ENCODE measurements at regions not wholly inside any gene's neighbourhood (a gene's known extent, or its start where the extent isn't known, plus 50 kb on each side); places are given as distances from the start of the nearest gene placed in this dataset.

DNA sequence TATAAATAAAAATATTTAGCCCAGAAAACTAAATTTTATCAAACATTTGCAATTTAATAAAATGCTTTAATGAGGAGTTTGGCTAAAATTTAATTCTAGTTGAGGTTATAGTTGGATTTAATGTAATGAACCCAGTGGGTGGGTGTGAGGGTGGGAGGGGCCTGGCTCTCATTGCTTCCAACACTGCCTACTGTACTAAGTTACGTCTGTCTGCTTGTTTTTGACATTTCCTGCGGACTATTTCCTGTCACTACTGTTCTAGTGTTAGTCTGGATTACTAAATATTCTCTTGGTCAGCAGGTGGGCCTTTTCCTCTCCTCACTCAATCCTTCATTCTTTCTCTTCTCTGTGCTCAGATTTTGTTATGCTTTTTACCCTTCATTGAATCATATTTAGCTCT, 82.5 kb upstream of the MAP3K7 start:
- no peak for DNase-seq (ENCODE audit: low spot score)
- TF ChIP-seq, protein P1, sequence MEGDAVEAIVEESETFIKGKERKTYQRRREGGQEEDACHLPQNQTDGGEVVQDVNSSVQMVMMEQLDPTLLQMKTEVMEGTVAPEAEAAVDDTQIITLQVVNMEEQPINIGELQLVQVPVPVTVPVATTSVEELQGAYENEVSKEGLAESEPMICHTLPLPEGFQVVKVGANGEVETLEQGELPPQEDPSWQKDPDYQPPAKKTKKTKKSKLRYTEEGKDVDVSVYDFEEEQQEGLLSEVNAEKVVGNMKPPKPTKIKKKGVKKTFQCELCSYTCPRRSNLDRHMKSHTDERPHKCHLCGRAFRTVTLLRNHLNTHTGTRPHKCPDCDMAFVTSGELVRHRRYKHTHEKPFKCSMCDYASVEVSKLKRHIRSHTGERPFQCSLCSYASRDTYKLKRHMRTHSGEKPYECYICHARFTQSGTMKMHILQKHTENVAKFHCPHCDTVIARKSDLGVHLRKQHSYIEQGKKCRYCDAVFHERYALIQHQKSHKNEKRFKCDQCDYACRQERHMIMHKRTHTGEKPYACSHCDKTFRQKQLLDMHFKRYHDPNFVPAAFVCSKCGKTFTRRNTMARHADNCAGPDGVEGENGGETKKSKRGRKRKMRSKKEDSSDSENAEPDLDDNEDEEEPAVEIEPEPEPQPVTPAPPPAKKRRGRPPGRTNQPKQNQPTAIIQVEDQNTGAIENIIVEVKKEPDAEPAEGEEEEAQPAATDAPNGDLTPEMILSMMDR (IDR thresholded peaks at IDR 0.05; ENCODE audit: extremely low read depth, insufficient read depth, missing control alignments) = no peak
- in situ Hi-C loops (cut with MboI; ENCODE audit: low pct_unique_long_range_greater_than_20kb, low sequenced_read_pairs, unreplicated experiment) = no loop called here

DNA sequence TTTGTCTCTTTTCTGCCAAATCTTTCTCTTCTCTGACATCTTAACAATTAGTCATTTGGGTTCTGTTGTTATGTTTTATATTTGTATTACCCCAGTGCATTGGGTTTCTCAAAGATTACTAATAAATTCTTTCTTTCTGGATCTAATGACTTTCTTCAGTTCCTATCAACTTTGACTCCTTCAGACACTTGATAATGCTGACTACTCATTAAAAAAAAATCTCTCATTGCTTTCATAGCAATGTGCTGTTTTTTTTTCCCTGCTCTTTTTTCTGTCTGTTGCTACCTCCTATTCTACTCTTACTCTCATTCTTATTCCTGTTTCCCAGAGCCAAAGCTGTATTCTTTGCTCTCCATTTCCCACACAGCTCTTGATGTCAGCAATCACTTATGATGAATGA, 81.3 kb upstream of the MAP3K7 start:
- no peak for DNase-seq (ENCODE audit: low spot score)
- TF ChIP-seq, protein P1 (IDR thresholded peaks at IDR 0.05; ENCODE audit: extremely low read depth, insufficient read depth, missing control alignments) = no peak
- in situ Hi-C loops (cut with MboI; ENCODE audit: low pct_unique_long_range_greater_than_20kb, low sequenced_read_pairs, unreplicated experiment) = no loop called here

DNA sequence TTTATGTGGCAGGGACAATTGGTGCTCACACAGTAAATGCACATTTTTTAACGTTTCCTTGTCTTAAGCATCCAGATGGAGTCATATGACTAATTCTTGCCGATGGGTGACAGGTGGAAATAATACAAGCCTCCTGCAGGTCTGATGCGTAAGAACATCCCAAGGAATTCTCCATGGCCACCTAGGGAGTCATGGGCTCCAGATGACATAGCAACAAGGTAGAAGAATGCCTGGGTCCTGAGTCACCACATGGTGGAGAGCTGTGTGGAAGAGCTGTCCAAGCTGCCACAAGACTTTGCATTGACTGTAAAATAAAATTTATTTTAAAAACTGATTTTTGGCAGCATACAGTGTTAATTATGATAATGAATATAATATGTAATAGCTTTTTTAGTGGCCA, 77.0 kb upstream of the MAP3K7 start:
- no peak for DNase-seq (ENCODE audit: low spot score)
- in situ Hi-C loops (cut with MboI; ENCODE audit: low pct_unique_long_range_greater_than_20kb, low sequenced_read_pairs, unreplicated experiment) = no loop called here
- TF ChIP-seq, protein P1 (IDR thresholded peaks at IDR 0.05; ENCODE audit: extremely low read depth, insufficient read depth, missing control alignments) = no peak

DNA sequence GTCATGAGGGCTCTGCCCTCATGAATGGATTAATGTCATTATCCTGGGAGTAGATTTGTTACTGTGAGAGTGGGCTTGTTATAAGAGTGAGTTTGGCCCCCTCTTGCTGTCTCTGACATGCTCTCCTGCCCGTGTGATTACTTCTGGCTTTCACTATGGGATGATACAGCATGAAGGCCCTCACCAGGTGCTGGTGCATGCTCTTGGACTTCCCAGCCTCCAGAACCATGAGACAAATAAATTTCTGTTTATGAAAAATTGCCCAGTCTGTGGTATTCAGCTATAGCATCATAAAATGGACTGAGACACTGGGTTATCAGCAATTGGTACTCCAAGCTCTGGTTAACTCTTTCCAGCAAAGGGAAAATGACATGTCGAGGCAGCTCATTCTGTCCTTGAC, 76.2 kb upstream of the MAP3K7 start:
- TF ChIP-seq, protein P1 (IDR thresholded peaks at IDR 0.05; ENCODE audit: extremely low read depth, insufficient read depth, missing control alignments) = no peak
- no peak for DNase-seq (ENCODE audit: low spot score)
- in situ Hi-C loops (cut with MboI; ENCODE audit: low pct_unique_long_range_greater_than_20kb, low sequenced_read_pairs, unreplicated experiment) = no loop called here

DNA sequence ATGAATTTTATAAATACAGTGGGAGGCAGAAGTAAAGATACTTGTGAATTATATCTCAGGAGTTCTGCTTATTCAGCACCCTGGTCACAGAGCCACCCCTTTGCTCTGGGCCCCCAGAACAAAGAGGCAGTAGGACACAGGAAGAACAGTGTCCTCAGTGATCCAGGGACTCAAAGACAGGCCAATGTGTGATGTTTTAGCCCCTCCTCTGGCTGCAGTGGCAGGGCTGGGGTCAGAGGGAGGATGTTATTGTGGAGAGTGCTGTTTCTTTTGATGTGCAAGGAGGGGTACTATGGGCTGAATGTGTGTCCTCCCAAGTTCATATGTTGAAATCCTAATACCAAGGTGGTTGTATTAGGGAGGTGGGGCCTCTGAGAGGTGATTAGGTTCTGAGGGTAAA, 74.1 kb upstream of the MAP3K7 start:
- DNase-seq (ENCODE audit: low spot score) = no peak
- TF ChIP-seq, protein P1 (IDR thresholded peaks at IDR 0.05; ENCODE audit: extremely low read depth, insufficient read depth, missing control alignments) = no peak
- in situ Hi-C loops (cut with MboI; ENCODE audit: low pct_unique_long_range_greater_than_20kb, low sequenced_read_pairs, unreplicated experiment) = no loop called here

DNA sequence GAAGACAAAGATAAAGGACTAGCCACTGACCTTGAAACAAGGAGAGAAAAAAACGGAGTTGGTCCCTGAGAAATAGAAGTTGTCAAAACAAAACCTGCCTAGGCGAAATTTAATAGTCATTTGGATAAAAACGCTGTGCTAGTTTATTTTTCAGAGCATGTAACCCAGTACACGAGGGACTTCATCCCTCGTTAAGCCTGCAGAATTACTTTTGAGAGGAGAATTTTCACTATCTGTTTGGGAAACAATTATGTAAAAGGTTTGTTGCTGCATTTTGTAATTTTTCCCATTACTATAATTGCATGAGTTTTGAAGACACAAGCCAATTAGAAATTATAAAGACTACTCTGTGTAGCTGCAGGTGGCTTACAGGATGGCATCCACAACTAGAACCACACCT, 71.6 kb upstream of the MAP3K7 start:
- TF ChIP-seq, protein P1 (IDR thresholded peaks at IDR 0.05; ENCODE audit: extremely low read depth, insufficient read depth, missing control alignments) = no peak
- in situ Hi-C loops (cut with MboI; ENCODE audit: low pct_unique_long_range_greater_than_20kb, low sequenced_read_pairs, unreplicated experiment) = no loop called here
- no peak for DNase-seq (ENCODE audit: low spot score)

DNA sequence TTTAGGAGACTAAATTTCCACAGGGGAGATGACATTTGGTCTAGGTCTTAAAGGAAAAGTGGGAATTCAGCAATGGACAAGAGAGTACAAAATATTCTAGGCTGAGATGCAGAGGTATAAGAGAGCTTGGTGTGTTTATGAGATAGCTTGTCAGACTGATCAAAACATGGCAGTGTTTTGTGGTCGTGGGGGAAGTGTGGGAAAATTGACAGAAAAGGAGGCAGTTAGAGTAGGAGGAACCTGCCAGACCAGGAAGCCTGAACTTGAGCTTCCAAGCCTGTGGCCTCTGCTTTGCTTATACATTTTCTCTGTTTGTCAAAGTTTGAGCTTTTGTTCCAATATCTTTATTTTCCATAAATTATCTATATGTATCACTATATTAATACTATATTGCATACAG, 69.5 kb upstream of the MAP3K7 start:
- TF ChIP-seq, protein P1 (IDR thresholded peaks at IDR 0.05; ENCODE audit: extremely low read depth, insufficient read depth, missing control alignments) = no peak
- no peak for DNase-seq (ENCODE audit: low spot score)
- in situ Hi-C loops (cut with MboI; ENCODE audit: low pct_unique_long_range_greater_than_20kb, low sequenced_read_pairs, unreplicated experiment) = no loop called here

All from GM13977 (cell line).